ENCODE measurements at regions not wholly inside any gene's neighbourhood (a gene's known extent, or its start where the extent isn't known, plus 50 kb on each side); places are given as distances from the start of the nearest gene placed in this dataset.

GRCh38 chr11:116414357-116414880 is 358.4 kb downstream of the BUD13 start:
- TF ChIP-seq CTCF (conservative IDR thresholded peaks at IDR 0.05; ENCODE audit: control insufficient read depth, insufficient read depth, low read depth, low read length): no peak
- no peak for DNase-seq (ENCODE audit: low read depth)
- no peak overlapping the region for H3K4me3 ChIP-seq (ENCODE audit: control insufficient read depth, low read depth, low read length)

GRCh38 chr11:116413301-116414242 is 359.2 kb downstream of the BUD13 start:
- DNase-seq (ENCODE audit: low read depth): no peak
- no peak for TF ChIP-seq CTCF (conservative IDR thresholded peaks at IDR 0.05; ENCODE audit: control insufficient read depth, insufficient read depth, low read depth, low read length)
- no peak overlapping the region for H3K4me3 ChIP-seq (ENCODE audit: control insufficient read depth, low read depth, low read length)

- no peak for TF ChIP-seq CTCF (conservative IDR thresholded peaks at IDR 0.05; ENCODE audit: control insufficient read depth, insufficient read depth, low read depth, low read length)
Observed at GRCh38 chr11:116412118-116412889, 360.5 kb downstream of the BUD13 start.

GRCh38 chr11:116409238-116409637 is 363.5 kb downstream of the BUD13 start:
- TF ChIP-seq CTCF (conservative IDR thresholded peaks at IDR 0.05; ENCODE audit: control insufficient read depth, insufficient read depth, low read depth, low read length): no peak
- no peak overlapping the region for H3K4me3 ChIP-seq (ENCODE audit: control insufficient read depth, low read depth, low read length)
- DNase-seq (ENCODE audit: low read depth): no peak

More at GRCh38 chr11:116412118-116412889, 360.5 kb downstream of the BUD13 start:
- H3K4me3 ChIP-seq (ENCODE audit: control insufficient read depth, low read depth, low read length): no peak overlapping the region
- DNase-seq (ENCODE audit: low read depth): no peak

GRCh38 chr11:116406042-116406441 is 366.7 kb downstream of the BUD13 start:
- H3K4me3 ChIP-seq (ENCODE audit: control insufficient read depth, low read depth, low read length): no peak overlapping the region
- no peak for TF ChIP-seq CTCF (conservative IDR thresholded peaks at IDR 0.05; ENCODE audit: control insufficient read depth, insufficient read depth, low read depth, low read length)
- no peak for DNase-seq (ENCODE audit: low read depth)

- TF ChIP-seq CTCF (conservative IDR thresholded peaks at IDR 0.05; ENCODE audit: control insufficient read depth, insufficient read depth, low read depth, low read length): no peak
- no peak for DNase-seq (ENCODE audit: low read depth)
- H3K4me3 ChIP-seq (ENCODE audit: control insufficient read depth, low read depth, low read length): no peak overlapping the region
Observed at GRCh38 chr11:116404462-116404798, 368.4 kb downstream of the BUD13 start.

Measured in fibroblast of mammary gland (primary cell).